SH-SY5Y (cell line): ENCODE measurements at regions not wholly inside any gene's neighbourhood (a gene's known extent, or its start where the extent isn't known, plus 50 kb on each side); places are given as distances from the start of the nearest gene placed in this dataset.

Source experiments
- GATA2 ChIP-seq: IDR thresholded peaks from 2 replicates; pipeline ENCODE4 v1.6.1; 2011; ENCODE audit warnings: mild to moderate bottlenecking, low read depth, low read length
- GATA3 ChIP-seq: IDR thresholded peaks from 2 replicates; pipeline ENCODE4 v1.6.1; 2011; ENCODE audit warnings: low read depth, mild to moderate bottlenecking, low read length, moderate library complexity

- TF ChIP-seq GATA2 (no peak), GATA3 (no peak)
Measured at GRCh38 chr11:38060136-38060535, 1462.1 kb upstream of the RAG2 start.
